H1 (cell line): ENCODE measurements at regions not wholly inside any gene's neighbourhood (a gene's known extent, or its start where the extent isn't known, plus 50 kb on each side); places are given as distances from the start of the nearest gene placed in this dataset.

ENCODE experiments used
- CHD1 ChIP-seq: IDR thresholded peaks from 2 replicates; pipeline ENCODE4 v1.6.1; 2012; ENCODE audit warnings: low read depth, low read length, improper control_type of control experiment
- CHD7 ChIP-seq: fragments of 300-600 bp; sonication (generic); IDR thresholded peaks from 2 replicates; pipeline ENCODE4 v1.7.1; 2012; ENCODE audit warnings: low read length, moderate library complexity, mild to moderate bottlenecking, inconsistent platforms; ENCODE audit not compliant: insufficient replicate concordance
- CTCF ChIP-seq, 3 experiments: IDR thresholded peaks; 1 replicate in 2 of 3; 2 replicates in 1 of 3; pipeline versions ENCODE4 v1.5.1 to v1.6.1; 2011; ENCODE audit warnings: low read length in 3 of 3, mild to moderate bottlenecking in 3 of 3, inconsistent platforms in 2 of 3, low read depth in 1 of 3, moderate library complexity in 1 of 3; ENCODE audit not compliant: insufficient read depth in 1 of 3; ENCODE audit errors: control extremely low read depth in 1 of 3
- EGR1 ChIP-seq: IDR thresholded peaks from 2 replicates; pipeline ENCODE4 v1.6.1; 2011; ENCODE audit warnings: low read depth, low read length, borderline replicate concordance
- FOSL1 ChIP-seq: IDR thresholded peaks from 2 replicates; pipeline ENCODE4 v1.6.1; 2011; ENCODE audit warnings: mild to moderate bottlenecking, low read depth, low read length, moderate library complexity; ENCODE audit not compliant: insufficient read depth
- HDAC2 ChIP-seq, 2 experiments: fragments of 300-600 bp in 1 of 2; sonication (generic) in 1 of 2; IDR thresholded peaks; 2 replicates each; pipeline ENCODE4 v1.6.1; 2011 to 2012; ENCODE audit warnings: low read depth in 2 of 2, low read length in 2 of 2, mild to moderate bottlenecking in 2 of 2, moderate library complexity in 2 of 2, borderline replicate concordance in 1 of 2, inconsistent platforms in 1 of 2
- SIN3A ChIP-seq, 2 experiments: IDR thresholded peaks in 1 of 2; conservative IDR thresholded peaks in 1 of 2; 2 replicates each; pipeline ENCODE4 v1.6.1; 2011 to 2012; ENCODE audit warnings: low read length in 2 of 2, improper control_type of control experiment in 1 of 2, low read depth in 1 of 2, mild to moderate bottlenecking in 1 of 2
- SP4 ChIP-seq: IDR thresholded peaks from 2 replicates; pipeline ENCODE4 v1.6.1; 2012; ENCODE audit warnings: low read length, inconsistent platforms
- TAF1 ChIP-seq: IDR thresholded peaks from 2 replicates; pipeline ENCODE4 v1.6.1; 2011; ENCODE audit warnings: mild to moderate bottlenecking, low read depth, low read length
- TAF7 ChIP-seq: optimal IDR thresholded peaks from 2 replicates; pipeline ENCODE3; 2011; ENCODE audit warnings: low read depth, mild to moderate bottlenecking, inconsistent platforms, low read length, moderate library complexity, borderline replicate concordance
- TEAD4 ChIP-seq: IDR thresholded peaks from 2 replicates; pipeline ENCODE4 v1.6.1; 2012; ENCODE audit warnings: low read depth, low read length, inconsistent platforms, mixed read lengths
- ZNF274 ChIP-seq: IDR thresholded peaks from 2 replicates; pipeline ENCODE4 v1.7.0; 2012; ENCODE audit warnings: low read length, borderline replicate concordance; ENCODE audit errors: extremely low read depth

GRCh38 chr2:198917275-198917674 lies 540.5 kb downstream of the SATB2 start:
- TF ChIP-seq CTCF (IDR thresholded peaks at IDR 0.05; ENCODE audit: control extremely low read depth in 1 of 3, insufficient read depth in 1 of 3, low read depth in 1 of 3, low read length in 3 of 3) (no peak), TAF1 (no peak), TEAD4 (no peak), TAF7 (no peak), ZNF274 (no peak), EGR1 (no peak), CHD1 (no peak), SIN3A (conservative IDR thresholded peaks at IDR 0.05 in 1 of 2, IDR thresholded peaks at IDR 0.05 in 1 of 2; ENCODE audit: low read depth in 1 of 2, low read length in 2 of 2) (no peak), HDAC2 (IDR thresholded peaks at IDR 0.05; ENCODE audit: borderline replicate concordance in 1 of 2, low read depth in 2 of 2, low read length in 2 of 2) (no peak), FOSL1 (no peak), CHD7 (no peak), SP4 (no peak)
